Bronchial epithelial cell (primary cell): ENCODE measurements at regions not wholly inside any gene's neighbourhood (a gene's known extent, or its start where the extent isn't known, plus 50 kb on each side); places are given as distances from the start of the nearest gene placed in this dataset.
"Not testable (repeated sequence)": the region's sequence is repeated elsewhere in the genome, so short reads cannot be mapped to it uniquely, and the experiment has no call there.

Experiments
- DNase-seq: peaks from one replicate; pipeline ENCODE4 v3.0.0-alpha.2; 2010; ENCODE audit warnings: low read depth
- FAIRE-seq: peaks from 2 replicates; lab custom pipeline; 2011; peaks lifted over from hg19 to GRCh38; lab: Jason Lieb, UNC
- H3K27me3 ChIP-seq: 2 replicates; pipeline ENCODE4 v1.5.1; 2011; ENCODE audit warnings: low read length; ENCODE audit not compliant: control insufficient read depth, insufficient read depth
- H3K36me3 ChIP-seq: 2 replicates; pipeline ENCODE4 v1.5.1; 2011; ENCODE audit warnings: low read length; ENCODE audit not compliant: control insufficient read depth, insufficient read depth
- H3K4me3 ChIP-seq: 2 replicates; pipeline ENCODE4 v1.5.1; 2011; ENCODE audit warnings: mild to moderate bottlenecking, low read depth, low read length, control low read depth
- CTCF ChIP-seq: IDR thresholded peaks from 2 replicates; pipeline ENCODE4 v1.5.1; 2011; ENCODE audit warnings: mild to moderate bottlenecking, moderate library complexity, low read length, control low read depth, inconsistent platforms; ENCODE audit not compliant: insufficient read depth, severe bottlenecking

GRCh38 chr1:850318-850717 is 73.4 kb upstream of the SAMD11 start:
- not testable (repeated sequence) for H3K27me3 ChIP-seq, H3K36me3 ChIP-seq, H3K4me3 ChIP-seq, DNase-seq, FAIRE-seq

- not testable (repeated sequence) for H3K36me3 ChIP-seq, H3K27me3 ChIP-seq, DNase-seq, FAIRE-seq, H3K4me3 ChIP-seq
Observed at GRCh38 chr1:851398-851797, 72.3 kb upstream of the SAMD11 start.

- DNase-seq, H3K36me3 ChIP-seq, H3K4me3 ChIP-seq, H3K27me3 ChIP-seq: not testable (repeated sequence)
- peak; percentile 55 for FAIRE-seq
Observed at GRCh38 chr1:851841-852240, 71.9 kb upstream of the SAMD11 start.

GRCh38 chr1:855202-855981 is 68.3 kb upstream of the SAMD11 start:
- H3K4me3 ChIP-seq, H3K27me3 ChIP-seq, H3K36me3 ChIP-seq, DNase-seq: not testable (repeated sequence)
- peak; percentile 76 for FAIRE-seq

- not testable (repeated sequence) for H3K27me3 ChIP-seq, H3K4me3 ChIP-seq, FAIRE-seq, DNase-seq, H3K36me3 ChIP-seq
Observed at GRCh38 chr1:856541-857057, 67.1 kb upstream of the SAMD11 start.

- H3K27me3 ChIP-seq, H3K36me3 ChIP-seq, FAIRE-seq, DNase-seq, H3K4me3 ChIP-seq: not testable (repeated sequence)
Observed at GRCh38 chr1:857926-858648, 65.6 kb upstream of the SAMD11 start.

- H3K4me3 ChIP-seq, FAIRE-seq: not testable (repeated sequence)
Observed at GRCh38 chr1:858649-859041, 65.1 kb upstream of the SAMD11 start.

GRCh38 chr1:860941-861340 is 62.8 kb upstream of the SAMD11 start:
- not testable (repeated sequence) for DNase-seq, H3K36me3 ChIP-seq, FAIRE-seq, H3K4me3 ChIP-seq, H3K27me3 ChIP-seq

More at GRCh38 chr1:858649-859041, 65.1 kb upstream of the SAMD11 start:
- DNase-seq, result peak; percentile 40
- not testable (repeated sequence) for H3K36me3 ChIP-seq, H3K27me3 ChIP-seq

GRCh38 chr1:861714-862113 is 62.0 kb upstream of the SAMD11 start:
- FAIRE-seq, result no peak
- no peak for DNase-seq
- Histone ChIP-seq H3K4me3 (no peak overlapping the region), H3K36me3 (no peaks in the 10 kb centered on the region), H3K27me3 (peaks cover 4% of the 10 kb centered on the region)
- no peak for TF ChIP-seq CTCF

- DNase-seq, H3K4me3 ChIP-seq, H3K36me3 ChIP-seq, FAIRE-seq, H3K27me3 ChIP-seq: not testable (repeated sequence)
Observed at GRCh38 chr1:862601-863000, 61.1 kb upstream of the SAMD11 start.

GRCh38 chr1:865633-866032 is 58.1 kb upstream of the SAMD11 start:
- FAIRE-seq, H3K4me3 ChIP-seq, H3K27me3 ChIP-seq, H3K36me3 ChIP-seq, DNase-seq: not testable (repeated sequence)
